Gastrocnemius medialis (tissue), 4 donors: ENCODE measurements at regions not wholly inside any gene's neighbourhood (a gene's known extent, or its start where the extent isn't known, plus 50 kb on each side); places are given as distances from the start of the nearest gene placed in this dataset.

ENCODE experiments used
- ATAC-seq, 2 donors: fragments of 150-250 bp; one replicate each; pipeline ENCODE4 v1.9.1; 2016
- DNase-seq, 2 donors: peaks; one replicate each; pipeline ENCODE4 v3.0.0-alpha.2; 2019
- H3K27ac ChIP-seq, 4 donors: fragments of 200-600 bp; sonication (generic); 1 replicate in 1 of 4; 2 replicates in 3 of 4; pipeline ENCODE4 v1.5.1; 2016 to 2018; ENCODE audit warnings: mild to moderate bottlenecking in 2 of 4, moderate library complexity in 1 of 4
- H3K27me3 ChIP-seq, 3 donors: fragments of 200-600 bp; sonication (generic) in 2 of 3; 1 replicate in 1 of 3; 2 replicates in 2 of 3; pipeline versions ENCODE4 v1.5.1 to v1.6.0; 2016 to 2019; ENCODE audit warnings: mild to moderate bottlenecking in 1 of 3, moderate library complexity in 1 of 3
- H3K36me3 ChIP-seq, 2 donors: fragments of 200-600 bp; sonication (generic) in 1 of 2; one replicate each; pipeline ENCODE4 v1.5.1; 2017 to 2018
- H3K4me1 ChIP-seq, 2 donors: fragments of 200-600 bp; sonication (generic) in 1 of 2; one replicate each; pipeline ENCODE4 v1.5.1; 2016 to 2017; ENCODE audit warnings: mild to moderate bottlenecking in 2 of 2
- H3K4me3 ChIP-seq, 4 donors: fragments of 200-600 bp; sonication (generic) in 3 of 4; 1 replicate in 1 of 4; 2 replicates in 3 of 4; pipeline ENCODE4 v1.5.1; 2016 to 2019; ENCODE audit warnings: mild to moderate bottlenecking in 2 of 4
- H3K9me3 ChIP-seq, 3 donors: fragments of 200-600 bp; sonication (generic) in 2 of 3; 1 replicate in 1 of 3; 2 replicates in 2 of 3; pipeline ENCODE4 v1.5.1; 2016 to 2019
- CTCF ChIP-seq, 5 experiments: fragments of 450-650 bp in 3 of 5; fragments of 200-600 bp in 2 of 5; sonication (generic) in 2 of 5; IDR thresholded peaks in 4 of 5; conservative IDR thresholded peaks in 1 of 5; 1 replicate in 4 of 5; 2 replicates in 1 of 5; pipeline ENCODE4 v1.5.1; 2016 to 2019; ENCODE audit warnings: antibody characterized with exemption in 5 of 5, mild to moderate bottlenecking in 3 of 5, moderate library complexity in 3 of 5
- POLR2A ChIP-seq, 2 donors: fragments of 450-650 bp; IDR thresholded peaks; one replicate each; pipeline ENCODE4 v1.6.1; 2017; ENCODE audit warnings: antibody characterized with exemption in 2 of 2, mild to moderate bottlenecking in 2 of 2, moderate library complexity in 2 of 2
- in situ Hi-C, 4 donors: fragments of 200-750 bp; cut with MboI; loops; one replicate each; pipeline versions ENCODE4 v1.15.0 to v1.8.0; 2017; ENCODE audit warnings: low sequenced_read_pairs in 4 of 4
- intact Hi-C: fragments of 100-400 bp; cut with DNase I; formaldehyde crosslinking; loops from one replicate; pipeline ENCODE4 v1.15.1; 2023; ENCODE audit warnings: low total_unique reads

- in situ Hi-C loops, result no loop called here
- H3K27me3 ChIP-seq, result no peaks in the 10 kb centered on the region
- ATAC-seq (no peak), DNase-seq (no peak)
- H3K36me3 ChIP-seq, result no peaks in the 10 kb centered on the region
- H3K4me3 ChIP-seq, result no peak overlapping the region
- intact Hi-C loops, result no loop called here
- no peaks in the 10 kb centered on the region for H3K9me3 ChIP-seq
- H3K4me1 ChIP-seq, result no peaks in the 10 kb centered on the region
- TF ChIP-seq POLR2A (IDR thresholded peaks at IDR 0.05) (no peak), CTCF (IDR thresholded peaks at IDR 0.05 in 4 of 5, conservative IDR thresholded peaks at IDR 0.05 in 1 of 5) (no peak)
- no peak overlapping the region for H3K27ac ChIP-seq
These were observed 161.1 kb upstream of the NDST4 start for GRCh38 chr4:115274545-115274944.

GRCh38 chr4:115272594-115272993, 159.2 kb upstream of the NDST4 start:
- H3K36me3 ChIP-seq, result no peaks in the 10 kb centered on the region
- in situ Hi-C loops, result no loop called here
- H3K4me1 ChIP-seq, result no peaks in the 10 kb centered on the region
- DNase-seq, result no peak
- no peak overlapping the region for H3K4me3 ChIP-seq
- H3K27me3 ChIP-seq, result no peaks in the 10 kb centered on the region
- intact Hi-C loops, result no loop called here
- no peak for ATAC-seq
- H3K27ac ChIP-seq, result no peak overlapping the region
- no peaks in the 10 kb centered on the region for H3K9me3 ChIP-seq
- no peak for TF ChIP-seq POLR2A (IDR thresholded peaks at IDR 0.05)
- no peak for TF ChIP-seq CTCF (IDR thresholded peaks at IDR 0.05 in 4 of 5, conservative IDR thresholded peaks at IDR 0.05 in 1 of 5)

GRCh38 chr4:115272185-115272584, 158.8 kb upstream of the NDST4 start:
- no peaks in the 10 kb centered on the region for H3K27me3 ChIP-seq
- no peak overlapping the region for H3K27ac ChIP-seq
- ATAC-seq (no peak), DNase-seq (no peak)
- intact Hi-C loops, result no loop called here
- no peak overlapping the region for H3K4me3 ChIP-seq
- no peaks in the 10 kb centered on the region for H3K9me3 ChIP-seq
- no peaks in the 10 kb centered on the region for H3K36me3 ChIP-seq
- in situ Hi-C loops, result no loop called here
- no peak for TF ChIP-seq POLR2A (IDR thresholded peaks at IDR 0.05)
- H3K4me1 ChIP-seq, result no peaks in the 10 kb centered on the region

GRCh38 chr4:115260195-115260594, 146.8 kb upstream of the NDST4 start:
- H3K27me3 ChIP-seq, result no peaks in the 10 kb centered on the region
- TF ChIP-seq CTCF (IDR thresholded peaks at IDR 0.05 in 4 of 5, conservative IDR thresholded peaks at IDR 0.05 in 1 of 5), result no peak
- TF ChIP-seq POLR2A (IDR thresholded peaks at IDR 0.05), result no peak
- no peaks in the 10 kb centered on the region for H3K4me1 ChIP-seq
- no peaks in the 10 kb centered on the region for H3K9me3 ChIP-seq
- no peak for DNase-seq
- H3K27ac ChIP-seq, result no peak overlapping the region
- intact Hi-C loops (no loop called here), in situ Hi-C loops (no loop called here)
- no peak overlapping the region for H3K4me3 ChIP-seq
- no peak for ATAC-seq
- H3K36me3 ChIP-seq, result no peaks in the 10 kb centered on the region

GRCh38 chr4:115259642-115260041, 146.2 kb upstream of the NDST4 start:
- Histone ChIP-seq H3K27ac (no peak overlapping the region), H3K36me3 (no peaks in the 10 kb centered on the region), H3K4me1 (no peaks in the 10 kb centered on the region), H3K27me3 (no peaks in the 10 kb centered on the region), H3K9me3 (no peaks in the 10 kb centered on the region), H3K4me3 (no peak overlapping the region)
- ATAC-seq, result no peak
- intact Hi-C loops (no loop called here), in situ Hi-C loops (no loop called here)
- no peak for TF ChIP-seq POLR2A (IDR thresholded peaks at IDR 0.05)
- DNase-seq, result no peak

GRCh38 chr4:115249808-115250207, 136.4 kb upstream of the NDST4 start:
- in situ Hi-C loops (no loop called here), intact Hi-C loops (no loop called here)
- no peak overlapping the region for H3K27ac ChIP-seq
- TF ChIP-seq POLR2A (IDR thresholded peaks at IDR 0.05), result no peak
- no peaks in the 10 kb centered on the region for H3K4me1 ChIP-seq
- no peak for DNase-seq
- no peak overlapping the region for H3K4me3 ChIP-seq
- H3K27me3 ChIP-seq, result no peaks in the 10 kb centered on the region
- no peaks in the 10 kb centered on the region for H3K36me3 ChIP-seq
- ATAC-seq, result no peak
- no peaks in the 10 kb centered on the region for H3K9me3 ChIP-seq
